ENCODE measurements at regions not wholly inside any gene's neighbourhood (a gene's known extent, or its start where the extent isn't known, plus 50 kb on each side); places are given as distances from the start of the nearest gene placed in this dataset.

GRCh38 chr13:58085819-58086218 lies 454.3 kb downstream of the PCDH17 start:
- no peaks in the 10 kb centered on the region for H3K36me3 ChIP-seq (ENCODE audit: control insufficient read depth, insufficient read depth, low read length)
- DNase-seq (no peak), ATAC-seq (ENCODE audit: low read depth in 2 of 2) (no peak)
- H3K4me3 ChIP-seq (ENCODE audit: low read depth, low read length), result no peak overlapping the region
- H3K36me3 Mint-ChIP-seq, result no peaks in the 10 kb centered on the region
- H3K27me3 Mint-ChIP-seq, result no peaks in the 10 kb centered on the region
- H3K27me3 ChIP-seq (ENCODE audit: control insufficient read depth, insufficient read depth, low read length), result no peaks in the 10 kb centered on the region
- peaks cover 0 to 2% of the 10 kb centered on the region in 2 experiments for H3K9me3 ChIP-seq (ENCODE audit: control insufficient read depth in 2 of 2, low read length in 2 of 2)
- H3K27ac ChIP-seq (ENCODE audit: insufficient read depth, low read length, poor library complexity, severe bottlenecking), result no peak overlapping the region
- H3K9me3 Mint-ChIP-seq, result peaks cover 0 to 9% (median 4%) of the 10 kb centered on the region in 7 donors
- no peak overlapping the region for H3K27ac Mint-ChIP-seq
- H3K4me1 ChIP-seq (ENCODE audit: control insufficient read depth, insufficient read depth, low read length, poor library complexity, severe bottlenecking), result no peaks in the 10 kb centered on the region
- no peaks in the 10 kb centered on the region for H3K4me1 Mint-ChIP-seq
- no peak overlapping the region for H3K4me3 Mint-ChIP-seq

DNA sequence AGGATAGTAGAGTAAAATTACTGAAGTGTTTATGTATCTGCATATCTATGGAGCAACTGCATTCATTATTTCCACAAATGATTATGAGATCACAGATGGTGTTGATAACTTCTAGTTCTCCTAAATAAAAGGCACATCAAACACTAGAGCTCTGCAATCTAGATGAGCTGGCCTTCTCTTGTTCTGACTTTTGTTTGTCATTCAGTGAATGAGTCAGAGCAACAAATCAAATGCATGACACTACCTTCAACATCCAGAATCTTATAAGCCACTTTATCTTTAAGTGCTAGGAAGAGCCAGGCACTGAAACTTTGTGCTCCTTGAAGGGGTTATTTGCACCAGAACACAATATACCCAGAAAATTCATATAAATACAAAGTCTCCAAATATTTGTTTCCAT lies 456.0 kb downstream of the PCDH17 start:
- Mint-ChIP-seq H3K9me3 (peaks cover 2 to 10% (median 3%) of the 10 kb centered on the region in 7 donors), H3K36me3 (no peaks in the 10 kb centered on the region), H3K4me3 (no peak overlapping the region), H3K27me3 (no peaks in the 10 kb centered on the region), H3K27ac (no peak overlapping the region), H3K4me1 (no peaks in the 10 kb centered on the region)
- Histone ChIP-seq H3K4me3 (ENCODE audit: low read depth, low read length) (no peak overlapping the region), H3K27me3 (ENCODE audit: control insufficient read depth, insufficient read depth, low read length) (no peaks in the 10 kb centered on the region), H3K27ac (ENCODE audit: insufficient read depth, low read length, poor library complexity, severe bottlenecking) (no peak overlapping the region), H3K9me3 (ENCODE audit: control insufficient read depth in 2 of 2, low read length in 2 of 2) (peaks cover 0 to 2% of the 10 kb centered on the region in 2 experiments), H3K36me3 (ENCODE audit: control insufficient read depth, insufficient read depth, low read length) (no peaks in the 10 kb centered on the region), H3K4me1 (ENCODE audit: control insufficient read depth, insufficient read depth, low read length, poor library complexity, severe bottlenecking) (no peaks in the 10 kb centered on the region)
- DNase-seq, result no peak
- no peak for ATAC-seq (ENCODE audit: low read depth in 2 of 2)

- ATAC-seq (ENCODE audit: low read depth in 2 of 2) (no peak), DNase-seq (no peak)
- H3K4me3 ChIP-seq (ENCODE audit: low read depth, low read length), result no peak overlapping the region
- H3K4me3 Mint-ChIP-seq, result no peak overlapping the region
- H3K27ac Mint-ChIP-seq, result no peak overlapping the region
- H3K27me3 ChIP-seq (ENCODE audit: control insufficient read depth, insufficient read depth, low read length), result no peaks in the 10 kb centered on the region
- peaks cover 3 to 13% (median 7%) of the 10 kb centered on the region in 7 donors for H3K9me3 Mint-ChIP-seq
- H3K4me1 ChIP-seq (ENCODE audit: control insufficient read depth, insufficient read depth, low read length, poor library complexity, severe bottlenecking), result no peaks in the 10 kb centered on the region
- no peaks in the 10 kb centered on the region for H3K27me3 Mint-ChIP-seq
- H3K27ac ChIP-seq (ENCODE audit: insufficient read depth, low read length, poor library complexity, severe bottlenecking), result no peak overlapping the region
- H3K36me3 Mint-ChIP-seq, result no peaks in the 10 kb centered on the region
- no peaks in the 10 kb centered on the region for H3K4me1 Mint-ChIP-seq
- no peaks in the 10 kb centered on the region for H3K9me3 ChIP-seq (ENCODE audit: control insufficient read depth in 2 of 2, low read length in 2 of 2)
- H3K36me3 ChIP-seq (ENCODE audit: control insufficient read depth, insufficient read depth, low read length), result no peaks in the 10 kb centered on the region
Observed at GRCh38 chr13:58093394-58093793, 461.9 kb downstream of the PCDH17 start.

- Histone ChIP-seq H3K27ac (ENCODE audit: insufficient read depth, low read length, poor library complexity, severe bottlenecking) (no peak overlapping the region), H3K9me3 (ENCODE audit: control insufficient read depth in 2 of 2, low read length in 2 of 2) (no peaks in the 10 kb centered on the region), H3K4me3 (ENCODE audit: low read depth, low read length) (no peak overlapping the region), H3K27me3 (ENCODE audit: control insufficient read depth, insufficient read depth, low read length) (no peaks in the 10 kb centered on the region), H3K4me1 (ENCODE audit: control insufficient read depth, insufficient read depth, low read length, poor library complexity, severe bottlenecking) (no peaks in the 10 kb centered on the region), H3K36me3 (ENCODE audit: control insufficient read depth, insufficient read depth, low read length) (no peaks in the 10 kb centered on the region)
- H3K27me3 Mint-ChIP-seq, result no peaks in the 10 kb centered on the region
- H3K4me1 Mint-ChIP-seq, result no peaks in the 10 kb centered on the region
- H3K4me3 Mint-ChIP-seq, result no peak overlapping the region
- H3K36me3 Mint-ChIP-seq, result no peaks in the 10 kb centered on the region
- ATAC-seq (ENCODE audit: low read depth in 2 of 2), result no peak
- peaks cover 1 to 15% (median 7%) of the 10 kb centered on the region in 7 donors for H3K9me3 Mint-ChIP-seq
- no peak for DNase-seq
- H3K27ac Mint-ChIP-seq, result no peak overlapping the region
Observed at GRCh38 chr13:58097831-58098230, 466.3 kb downstream of the PCDH17 start.

DNA sequence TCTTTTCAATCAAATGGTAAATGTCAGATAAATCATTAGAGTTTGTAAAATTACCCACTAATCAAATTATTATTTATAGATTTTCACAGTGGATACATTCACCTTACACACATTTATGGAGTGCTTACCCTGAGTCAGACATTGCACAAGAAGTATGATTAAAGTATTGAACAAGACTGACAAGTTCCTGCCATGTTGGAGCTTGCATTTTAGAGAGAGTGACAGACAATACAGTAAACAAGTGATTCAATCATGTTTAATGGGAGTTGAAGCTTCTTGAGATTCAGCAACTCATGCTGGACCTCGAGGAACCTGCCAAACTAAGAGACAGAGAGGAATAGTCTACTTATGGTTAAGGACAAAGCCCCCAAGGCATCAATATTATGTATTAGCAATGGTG lies 487.8 kb downstream of the PCDH17 start:
- ATAC-seq (ENCODE audit: low read depth in 2 of 2) (no peak), DNase-seq (no peak)
- Histone ChIP-seq H3K4me3 (ENCODE audit: low read depth, low read length) (no peak overlapping the region), H3K36me3 (ENCODE audit: control insufficient read depth, insufficient read depth, low read length) (no peaks in the 10 kb centered on the region), H3K9me3 (ENCODE audit: control insufficient read depth in 2 of 2, low read length in 2 of 2) (no peaks in the 10 kb centered on the region), H3K27me3 (ENCODE audit: control insufficient read depth, insufficient read depth, low read length) (no peaks in the 10 kb centered on the region), H3K27ac (ENCODE audit: insufficient read depth, low read length, poor library complexity, severe bottlenecking) (no peak overlapping the region), H3K4me1 (ENCODE audit: control insufficient read depth, insufficient read depth, low read length, poor library complexity, severe bottlenecking) (no peaks in the 10 kb centered on the region)
- no peaks in the 10 kb centered on the region for H3K27me3 Mint-ChIP-seq
- H3K4me3 Mint-ChIP-seq, result no peak overlapping the region
- H3K36me3 Mint-ChIP-seq, result no peaks in the 10 kb centered on the region
- peaks cover 2 to 24% (median 8%) of the 10 kb centered on the region in 7 donors for H3K9me3 Mint-ChIP-seq
- H3K4me1 Mint-ChIP-seq, result no peaks in the 10 kb centered on the region
- H3K27ac Mint-ChIP-seq, result no peak overlapping the region

DNA sequence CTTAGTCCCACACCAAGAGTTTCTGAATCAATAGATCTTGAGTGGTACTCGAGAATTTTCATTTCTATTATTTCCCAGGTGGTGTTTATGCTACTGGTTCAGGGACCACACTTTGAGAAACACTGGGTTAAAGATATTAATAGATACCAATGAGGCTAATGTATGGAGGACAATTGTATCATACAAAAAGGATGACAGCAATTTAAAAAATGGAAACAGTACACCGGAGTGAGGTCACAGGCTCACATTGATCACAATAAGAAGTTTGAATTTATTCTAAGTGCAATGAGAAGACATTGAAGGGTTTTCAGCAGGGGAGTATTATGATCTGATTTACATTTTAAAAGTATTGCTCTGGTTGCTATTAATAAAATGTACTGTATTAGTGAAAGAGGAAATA lies 488.3 kb downstream of the PCDH17 start:
- Mint-ChIP-seq H3K36me3 (no peaks in the 10 kb centered on the region), H3K4me1 (no peaks in the 10 kb centered on the region)

GRCh38 chr13:58126496-58126895 lies 495.0 kb downstream of the PCDH17 start:
- Mint-ChIP-seq H3K4me1 (no peaks in the 10 kb centered on the region), H3K9me3 (peaks cover 3 to 35% (median 13%) of the 10 kb centered on the region in 7 donors), H3K36me3 (no peaks in the 10 kb centered on the region), H3K27me3 (no peaks in the 10 kb centered on the region), H3K4me3 (no peak overlapping the region), H3K27ac (no peak overlapping the region)
- Histone ChIP-seq H3K27ac (ENCODE audit: insufficient read depth, low read length, poor library complexity, severe bottlenecking) (no peak overlapping the region), H3K4me3 (ENCODE audit: low read depth, low read length) (no peak overlapping the region), H3K36me3 (ENCODE audit: control insufficient read depth, insufficient read depth, low read length) (no peaks in the 10 kb centered on the region), H3K4me1 (ENCODE audit: control insufficient read depth, insufficient read depth, low read length, poor library complexity, severe bottlenecking) (no peaks in the 10 kb centered on the region), H3K27me3 (ENCODE audit: control insufficient read depth, insufficient read depth, low read length) (no peaks in the 10 kb centered on the region), H3K9me3 (ENCODE audit: control insufficient read depth in 2 of 2, low read length in 2 of 2) (no peaks in the 10 kb centered on the region)
- DNase-seq, result no peak
- ATAC-seq (ENCODE audit: low read depth in 2 of 2), result no peak

More for the DNA sequence above, 488.3 kb downstream of the PCDH17 start:
- H3K4me3 Mint-ChIP-seq, result no peak overlapping the region
- peaks cover 0 to 22% (median 8%) of the 10 kb centered on the region in 7 donors for H3K9me3 Mint-ChIP-seq
- H3K27ac ChIP-seq (ENCODE audit: insufficient read depth, low read length, poor library complexity, severe bottlenecking), result no peak overlapping the region
- H3K9me3 ChIP-seq (ENCODE audit: control insufficient read depth in 2 of 2, low read length in 2 of 2), result no peaks in the 10 kb centered on the region
- no peaks in the 10 kb centered on the region for H3K36me3 ChIP-seq (ENCODE audit: control insufficient read depth, insufficient read depth, low read length)
- DNase-seq (no peak), ATAC-seq (ENCODE audit: low read depth in 2 of 2) (no peak)
- no peaks in the 10 kb centered on the region for H3K4me1 ChIP-seq (ENCODE audit: control insufficient read depth, insufficient read depth, low read length, poor library complexity, severe bottlenecking)
- H3K27me3 ChIP-seq (ENCODE audit: control insufficient read depth, insufficient read depth, low read length), result no peaks in the 10 kb centered on the region
- H3K27ac Mint-ChIP-seq, result no peak overlapping the region
- no peaks in the 10 kb centered on the region for H3K27me3 Mint-ChIP-seq
- no peak overlapping the region for H3K4me3 ChIP-seq (ENCODE audit: low read depth, low read length)

DNA sequence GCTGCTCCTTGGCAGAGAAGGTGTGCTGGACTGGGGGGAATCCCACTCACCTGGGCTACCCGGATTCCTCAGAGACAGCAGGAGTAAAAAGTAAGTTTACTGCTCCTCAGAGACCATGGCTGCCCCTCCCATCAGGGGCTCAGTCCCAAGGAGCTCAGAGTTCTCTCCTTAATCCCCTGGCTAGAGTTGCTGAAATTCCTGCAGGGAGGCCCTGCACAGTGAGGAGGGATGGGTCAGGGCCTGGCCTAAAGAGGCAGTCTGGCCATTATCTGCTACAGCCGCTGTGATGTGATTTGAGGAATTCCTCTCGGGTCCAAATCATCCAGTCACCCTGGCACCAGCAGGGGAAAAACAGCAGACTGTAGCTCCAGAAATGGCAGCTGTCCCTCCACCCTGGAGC lies 502.5 kb downstream of the PCDH17 start:
- Histone ChIP-seq H3K4me1 (ENCODE audit: control insufficient read depth, insufficient read depth, low read length, poor library complexity, severe bottlenecking) (no peaks in the 10 kb centered on the region), H3K9me3 (ENCODE audit: control insufficient read depth in 2 of 2, low read length in 2 of 2) (peaks cover 0 to 4% of the 10 kb centered on the region in 2 experiments), H3K36me3 (ENCODE audit: control insufficient read depth, insufficient read depth, low read length) (no peaks in the 10 kb centered on the region), H3K27ac (ENCODE audit: insufficient read depth, low read length, poor library complexity, severe bottlenecking) (no peak overlapping the region), H3K27me3 (ENCODE audit: control insufficient read depth, insufficient read depth, low read length) (no peaks in the 10 kb centered on the region), H3K4me3 (ENCODE audit: low read depth, low read length) (no peak overlapping the region)
- no peak for DNase-seq
- Mint-ChIP-seq H3K27ac (no peak overlapping the region), H3K4me3 (no peak overlapping the region), H3K36me3 (no peaks in the 10 kb centered on the region), H3K9me3 (peaks cover 6 to 43% (median 15%) of the 10 kb centered on the region in 7 donors), H3K4me1 (no peaks in the 10 kb centered on the region), H3K27me3 (no peaks in the 10 kb centered on the region)
- ATAC-seq (ENCODE audit: low read depth in 2 of 2), result no peak
